Stimulated activated CD8-positive, alpha-beta memory T cell treated with anti-CD3 and anti-CD28 coated beads, Interleukin-2, amount 100 ng/mL, for 48 hours (primary cell): ENCODE measurements at regions not wholly inside any gene's neighbourhood (a gene's known extent, or its start where the extent isn't known, plus 50 kb on each side); places are given as distances from the start of the nearest gene placed in this dataset.

Experiments
- DNase-seq, 2 donors: peaks; one replicate each; pipeline ENCODE4 v3.0.0-alpha.2; 2020; ENCODE audit warnings: low read depth in 2 of 2

DNA sequence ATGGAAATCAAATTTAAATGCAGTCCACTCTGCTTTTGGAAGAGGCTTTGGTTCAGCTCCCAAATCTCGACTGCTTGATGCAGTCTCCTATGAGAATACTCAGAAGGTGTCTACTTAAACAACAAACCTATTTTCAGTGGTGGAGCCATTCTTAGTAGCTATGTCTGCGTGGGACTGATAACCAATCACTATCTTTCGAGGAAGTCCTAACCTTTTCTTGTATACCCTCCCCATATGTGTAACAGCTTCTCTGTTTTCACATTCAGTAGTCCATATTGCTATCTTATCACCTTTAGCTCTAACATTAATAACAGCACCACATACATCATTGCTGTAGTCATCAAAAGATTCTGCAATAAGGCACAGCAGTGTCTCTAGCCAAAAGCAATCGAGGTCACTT, 333.0 kb upstream of the ATP11B start:
- DNase-seq, result no peak

DNA sequence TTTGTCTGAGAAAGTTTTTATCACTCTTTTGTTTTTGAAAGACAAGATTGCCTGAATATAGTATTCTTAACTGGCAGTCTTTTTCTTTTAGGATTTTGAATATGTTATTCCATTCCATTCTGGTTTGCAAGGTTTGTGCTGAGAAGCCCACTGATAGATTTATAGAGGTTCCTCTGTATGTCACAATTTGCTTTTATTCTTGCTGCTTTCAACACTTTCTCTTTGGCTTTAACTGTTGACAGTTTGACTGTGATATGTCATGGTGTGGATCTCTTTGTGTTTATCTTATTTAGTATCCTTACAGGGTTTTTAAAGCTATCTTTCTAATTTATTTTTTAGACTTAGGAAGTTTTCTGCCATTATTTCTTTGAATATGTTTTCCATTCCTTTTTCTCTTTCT, 331.2 kb upstream of the ATP11B start:
- no peak for DNase-seq

DNA sequence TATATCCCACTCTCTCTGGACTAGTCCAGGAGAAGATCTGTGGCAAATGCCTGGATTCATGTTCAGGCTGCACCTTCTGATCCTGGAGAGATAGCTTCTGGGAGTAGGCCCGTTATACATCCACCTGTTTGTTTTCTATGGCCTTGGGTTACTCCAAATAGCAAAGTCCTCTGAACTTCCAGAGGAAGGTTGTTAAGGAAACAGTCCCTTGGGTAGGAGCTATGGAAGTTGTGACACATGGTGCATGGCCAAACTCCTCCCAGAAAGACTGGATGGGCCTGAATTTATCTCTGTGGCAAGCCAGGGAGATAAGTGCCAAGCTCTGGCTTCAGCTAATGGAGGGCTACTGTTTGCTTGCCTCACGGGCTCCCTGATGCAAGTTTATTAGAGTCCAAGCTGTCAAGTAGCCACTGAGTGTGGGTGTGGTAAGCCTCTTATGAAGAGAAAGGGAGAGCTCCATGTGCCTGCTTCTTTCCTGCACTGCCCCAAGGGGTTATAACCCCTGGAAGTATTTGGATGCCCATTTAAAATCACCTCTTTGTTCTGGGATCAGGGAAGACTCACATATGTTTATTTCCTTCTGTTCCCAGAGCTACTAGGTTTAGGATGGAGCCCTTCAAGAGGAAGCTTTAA, 328.7 kb upstream of the ATP11B start:
- no peak for DNase-seq

DNA sequence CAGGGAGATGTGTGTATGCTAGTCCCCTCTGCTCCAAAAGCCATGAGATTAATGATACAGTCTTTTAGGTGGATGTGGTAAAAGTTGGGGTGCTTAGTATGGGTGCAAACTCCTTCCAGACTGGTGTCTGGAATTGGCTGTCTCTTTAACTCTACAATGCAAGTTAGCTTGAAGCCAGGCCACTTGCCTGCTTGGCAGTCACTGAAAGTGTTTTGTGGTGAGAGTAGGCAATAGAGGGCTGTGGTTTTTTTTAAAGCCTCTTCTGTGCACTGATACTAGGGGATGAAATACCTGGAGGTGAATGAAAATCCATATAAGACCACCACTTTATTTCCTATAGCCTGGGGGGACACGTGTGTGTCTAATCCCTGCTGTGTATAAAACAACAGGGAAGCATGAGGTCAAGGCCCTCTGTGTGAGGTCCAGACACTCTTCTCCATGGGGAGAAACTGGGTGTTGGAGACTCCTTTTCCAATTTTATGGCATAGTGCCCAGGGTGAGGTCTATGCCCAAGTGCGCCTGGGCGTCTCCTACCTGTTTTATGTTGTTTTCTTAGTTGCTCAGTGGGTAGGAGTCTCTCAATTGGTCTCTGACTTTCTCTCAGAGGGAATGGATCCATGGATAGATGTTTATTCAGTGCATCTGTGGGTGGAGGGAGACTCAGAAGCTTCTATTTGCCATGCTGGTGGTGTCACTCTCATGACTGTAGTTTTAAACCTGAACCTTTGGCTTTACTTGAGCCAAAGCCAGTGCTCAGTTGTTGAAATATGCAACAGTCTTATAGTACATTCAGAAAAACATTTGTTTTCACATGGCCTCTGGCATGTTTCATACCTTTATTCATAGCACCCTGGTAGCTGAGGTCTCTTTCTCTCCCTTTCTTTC, 327.8 kb upstream of the ATP11B start:
- no peak for DNase-seq

DNA sequence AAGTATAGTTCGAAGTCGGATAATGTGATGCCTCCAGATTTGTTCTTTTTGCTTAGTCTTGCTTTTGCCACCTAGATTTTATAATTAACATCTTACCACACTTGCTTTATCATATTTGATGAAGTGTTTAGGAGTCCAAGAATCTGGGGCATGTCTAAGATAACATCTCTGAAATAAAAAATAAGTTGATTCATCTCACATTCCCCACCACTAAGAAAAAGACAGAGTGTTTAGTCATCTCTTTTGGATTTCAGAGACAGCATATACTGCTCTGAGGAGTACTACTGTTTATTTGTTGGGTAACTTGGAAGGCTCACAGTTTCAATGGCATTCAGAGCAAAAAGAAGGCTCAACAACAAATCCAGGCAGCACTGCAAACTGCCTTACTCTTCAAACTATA, 324.2 kb upstream of the ATP11B start:
- no peak for DNase-seq

DNA sequence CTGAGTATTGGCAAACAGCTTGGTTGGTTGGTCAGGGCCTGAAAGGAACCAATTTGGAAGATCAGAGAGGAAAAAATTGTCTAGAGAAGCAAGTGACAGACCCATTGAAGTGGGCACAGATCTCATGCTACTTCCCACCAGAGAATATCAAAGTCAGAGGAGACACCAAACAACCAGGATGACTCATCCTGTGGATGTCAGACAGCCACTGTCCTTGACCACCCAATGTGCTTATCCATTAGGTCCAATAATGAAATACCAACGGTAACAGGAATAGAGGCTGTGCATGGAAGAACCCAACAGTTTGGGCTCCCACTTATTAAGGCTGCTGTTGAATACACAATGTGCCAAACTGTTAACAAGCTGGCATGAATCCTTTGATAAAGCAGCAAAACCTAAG, 323.1 kb upstream of the ATP11B start:
- no peak for DNase-seq

DNA sequence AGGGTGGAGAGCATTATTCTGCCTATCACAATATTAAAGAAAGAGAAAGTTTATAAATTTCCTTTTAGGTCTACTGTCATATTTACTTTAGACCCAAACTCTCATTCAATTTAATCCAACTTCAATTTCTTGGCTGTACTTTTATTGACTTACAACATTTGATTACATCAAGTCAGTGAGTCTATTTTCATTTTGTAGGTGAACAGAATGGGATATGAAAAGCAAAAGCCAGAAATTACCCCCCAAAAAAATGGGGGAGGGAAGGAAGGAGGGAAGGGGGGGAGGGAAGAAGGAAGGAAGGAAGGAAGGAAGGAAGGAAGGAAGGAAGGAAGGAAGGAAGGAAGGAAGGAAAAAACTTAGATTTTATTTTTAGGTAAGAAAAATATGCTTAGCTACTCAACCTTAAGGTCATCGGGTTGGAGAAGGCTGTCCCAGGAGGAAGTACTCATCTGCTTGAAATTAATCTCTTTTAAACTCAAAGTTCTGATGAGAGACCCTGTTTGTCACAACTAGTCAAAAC, 320.1 kb upstream of the ATP11B start:
- no peak for DNase-seq

DNA sequence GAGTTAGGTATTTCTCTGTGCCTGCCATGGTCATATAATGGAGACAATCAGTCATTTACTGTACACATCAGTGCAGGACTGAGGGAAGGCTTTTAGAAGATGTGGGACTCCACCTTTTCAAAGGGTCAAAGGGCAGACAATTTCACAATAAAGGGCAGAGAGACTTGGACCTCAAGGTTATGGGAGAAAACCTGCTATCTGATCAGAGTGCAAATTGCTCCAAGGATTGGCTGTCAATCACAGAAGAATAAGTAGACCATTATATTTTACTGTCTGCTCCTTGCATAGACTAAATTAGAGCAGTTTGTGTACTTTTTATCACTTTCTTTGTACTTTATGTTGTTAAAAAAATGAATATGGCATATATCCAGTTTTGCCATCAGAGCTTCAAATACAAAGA, 314.9 kb upstream of the ATP11B start:
- no peak for DNase-seq

DNA sequence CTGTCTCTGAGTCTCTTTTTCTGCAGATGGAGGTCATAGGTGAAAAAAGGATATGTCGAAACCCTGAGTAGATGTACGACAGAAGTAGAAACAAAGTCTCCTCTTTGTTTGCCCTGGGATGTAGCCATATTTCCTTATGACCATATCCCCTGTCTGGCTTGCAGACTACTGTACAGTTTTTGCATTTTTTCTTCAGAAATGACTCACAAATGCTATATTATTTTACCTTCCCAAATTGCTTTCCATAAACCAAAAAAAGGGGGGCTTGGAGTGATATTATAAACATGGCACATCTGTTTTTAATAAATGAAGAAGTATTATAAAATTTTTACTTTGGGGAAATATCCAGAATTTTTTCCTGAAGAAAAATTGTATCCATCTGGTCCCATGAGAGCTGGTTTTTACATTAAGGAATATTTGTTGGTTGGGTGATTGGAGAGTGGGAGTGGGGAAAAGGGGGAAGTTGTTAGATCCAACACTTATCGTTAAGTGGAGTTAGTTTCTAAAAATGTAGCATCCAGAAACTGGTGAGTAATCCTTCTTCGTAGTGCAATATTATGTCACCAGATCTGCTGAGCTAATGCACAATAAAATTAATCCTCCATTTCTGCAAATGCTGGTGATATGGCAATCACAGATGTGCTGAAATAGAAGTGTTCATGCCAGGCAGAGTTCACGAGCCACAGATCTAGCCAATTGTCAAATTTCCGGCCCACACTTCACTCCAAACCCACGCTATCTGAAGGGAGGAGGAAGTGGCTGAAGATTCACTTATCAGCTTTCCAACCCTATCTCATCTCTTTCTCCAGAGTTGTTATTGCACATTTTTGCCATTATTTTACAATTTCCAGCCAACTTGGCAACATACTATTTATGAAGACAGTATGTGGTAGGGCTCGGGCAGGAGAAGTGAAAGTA, 313.6 kb upstream of the ATP11B start:
- DNase-seq, result no peak

DNA sequence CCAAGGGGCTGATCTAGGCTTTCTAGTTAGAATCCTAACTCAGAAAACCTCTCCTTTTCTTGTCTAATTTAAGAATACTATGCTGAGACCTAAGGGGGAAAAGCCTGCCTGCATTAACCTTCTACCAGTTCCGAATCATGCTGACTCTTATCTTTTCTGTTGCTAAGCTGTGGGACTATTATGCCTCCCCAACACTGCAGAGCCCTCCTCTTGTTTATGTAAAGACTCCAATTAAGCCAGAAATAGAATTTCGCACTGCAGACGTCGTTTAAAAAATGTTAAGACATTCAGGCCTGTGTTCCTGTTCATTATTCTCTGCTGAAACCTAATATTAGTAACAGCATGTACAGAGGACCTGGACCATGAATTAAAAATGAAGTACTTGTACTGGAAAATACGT, 310.6 kb upstream of the ATP11B start:
- DNase-seq, result no peak

DNA sequence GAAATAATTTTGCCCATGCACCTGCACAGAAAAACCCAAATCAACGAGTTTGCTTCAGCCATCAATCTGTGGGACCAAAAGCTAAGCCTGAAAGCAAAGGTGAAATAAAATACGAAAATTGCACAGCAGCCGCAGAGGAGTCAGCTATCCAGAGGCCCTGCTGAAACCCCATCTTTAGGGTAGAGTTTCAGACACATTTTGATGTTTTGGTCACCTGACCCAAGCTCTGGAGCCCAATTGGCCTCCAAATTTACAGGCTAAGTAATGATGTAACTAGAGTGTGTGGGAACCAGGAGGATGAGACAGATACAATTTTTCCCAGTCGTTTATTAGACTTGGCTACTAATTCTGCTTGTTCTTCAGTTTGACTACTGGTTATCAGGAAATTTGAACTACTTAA, 308.6 kb upstream of the ATP11B start:
- no peak for DNase-seq

DNA sequence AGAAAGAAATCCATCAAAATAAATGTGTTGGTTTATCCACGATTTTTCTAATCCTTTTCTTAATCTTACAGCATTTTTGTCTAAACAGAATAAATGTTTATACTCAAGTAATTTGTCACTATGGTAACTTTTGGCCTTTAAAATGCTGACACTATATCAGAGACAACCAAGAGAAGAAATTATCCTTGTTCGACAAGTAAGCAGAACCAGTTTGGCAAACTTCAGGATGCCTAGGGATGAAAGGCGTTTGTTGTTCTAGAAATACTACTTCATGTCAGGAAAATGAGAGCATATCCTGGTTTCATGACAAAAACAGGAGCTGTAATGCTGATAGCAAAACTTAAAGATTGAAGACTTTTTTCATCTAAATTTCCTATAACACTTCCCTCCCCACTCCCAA, 308.0 kb upstream of the ATP11B start:
- no peak for DNase-seq

DNA sequence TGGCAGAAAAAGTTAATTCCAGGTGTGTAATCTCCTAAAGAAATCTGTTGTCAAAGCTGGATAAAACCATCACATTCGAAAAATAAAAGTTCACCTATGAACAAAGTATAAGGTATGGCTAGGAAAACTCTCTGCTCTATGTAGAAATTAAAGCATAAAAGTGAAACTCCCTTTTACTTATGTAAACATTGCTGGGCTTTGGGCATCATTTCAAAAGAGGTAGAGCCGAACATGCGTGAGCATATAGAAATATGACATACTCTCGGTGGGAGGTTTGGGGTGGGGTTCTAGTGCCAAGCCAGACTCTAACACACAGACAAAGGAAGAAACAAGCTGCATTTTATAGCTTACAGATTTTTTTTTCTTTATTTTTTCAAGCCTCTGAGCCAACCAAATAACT, 306.8 kb upstream of the ATP11B start:
- DNase-seq, result no peak

DNA sequence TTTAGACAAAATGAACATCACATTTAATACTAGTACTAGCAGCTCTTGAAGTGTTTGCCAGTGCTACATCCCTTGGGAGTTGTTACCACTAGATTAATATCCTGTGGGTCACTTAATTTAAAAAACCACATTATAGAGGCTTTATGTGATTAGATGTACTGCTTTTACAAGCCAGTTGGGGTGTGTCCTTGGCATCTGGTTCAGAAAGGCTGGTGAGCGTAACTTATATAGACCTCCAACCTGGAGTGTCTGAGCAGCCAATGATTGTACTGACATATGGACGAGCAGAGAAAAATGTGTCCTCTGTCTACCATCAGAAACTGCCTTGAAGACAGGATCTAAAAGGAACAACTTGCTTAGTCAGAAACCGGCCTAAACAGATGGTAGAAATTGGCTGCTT, 306.2 kb upstream of the ATP11B start:
- no peak for DNase-seq

DNA sequence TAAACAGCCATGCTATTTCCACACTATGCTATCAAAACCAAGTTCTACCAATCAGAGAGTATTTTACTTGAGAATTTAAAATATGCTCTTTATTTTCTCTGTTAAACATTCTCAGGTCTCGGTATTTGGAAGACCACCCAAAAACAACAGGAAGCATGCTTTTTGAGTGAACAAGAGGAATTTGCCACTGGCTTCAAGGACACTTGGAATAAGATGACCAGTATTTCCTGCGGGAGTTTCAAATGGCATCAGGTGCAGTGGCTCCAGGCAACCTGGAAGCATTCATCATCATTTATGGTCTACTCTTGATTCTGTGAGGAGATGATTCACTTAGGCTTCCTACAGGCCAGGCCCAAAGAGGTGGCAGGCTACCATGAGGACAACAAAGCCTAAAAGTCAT, 305.7 kb upstream of the ATP11B start:
- DNase-seq, result no peak

DNA sequence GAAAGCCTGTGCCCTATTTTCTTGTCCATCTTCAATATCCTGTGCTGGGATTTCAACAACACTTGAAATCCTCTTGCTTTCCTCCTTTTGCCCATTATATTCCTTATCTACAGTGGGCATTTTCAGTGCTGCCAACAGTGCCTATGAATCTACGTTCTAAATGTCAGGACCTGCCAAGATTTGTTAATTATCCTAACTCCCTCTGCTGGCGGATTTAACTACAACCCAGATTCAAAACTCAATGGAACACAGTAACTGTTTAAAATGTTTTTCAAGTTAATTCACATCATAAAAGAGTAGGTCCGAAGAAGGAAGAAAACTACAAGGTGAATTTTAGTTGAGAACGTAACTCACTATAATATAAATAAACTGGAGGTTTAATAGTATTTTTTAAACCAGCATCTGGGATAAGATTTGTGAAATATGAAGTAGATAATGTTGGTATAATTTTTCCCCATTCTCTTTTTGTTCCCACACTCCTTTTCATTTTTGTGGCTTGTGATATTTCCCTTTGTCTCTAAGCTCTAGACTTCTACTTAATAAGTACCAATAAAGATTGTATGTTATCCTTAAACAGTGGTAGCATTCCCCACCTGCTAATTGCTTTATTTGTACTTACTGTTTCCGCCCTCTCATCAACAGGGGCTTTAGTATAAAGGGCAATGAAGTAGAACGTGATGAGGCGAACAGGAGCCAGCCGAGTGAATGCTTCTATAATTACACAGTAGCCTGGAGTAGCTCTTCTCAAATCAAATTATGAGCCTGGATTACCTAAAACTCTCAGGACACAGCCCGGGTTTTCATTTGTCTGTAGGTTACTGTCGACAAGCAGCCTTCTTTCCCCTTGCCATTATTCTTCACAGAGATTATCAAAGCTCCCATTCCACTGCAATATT, 302.5 kb upstream of the ATP11B start:
- no peak for DNase-seq

DNA sequence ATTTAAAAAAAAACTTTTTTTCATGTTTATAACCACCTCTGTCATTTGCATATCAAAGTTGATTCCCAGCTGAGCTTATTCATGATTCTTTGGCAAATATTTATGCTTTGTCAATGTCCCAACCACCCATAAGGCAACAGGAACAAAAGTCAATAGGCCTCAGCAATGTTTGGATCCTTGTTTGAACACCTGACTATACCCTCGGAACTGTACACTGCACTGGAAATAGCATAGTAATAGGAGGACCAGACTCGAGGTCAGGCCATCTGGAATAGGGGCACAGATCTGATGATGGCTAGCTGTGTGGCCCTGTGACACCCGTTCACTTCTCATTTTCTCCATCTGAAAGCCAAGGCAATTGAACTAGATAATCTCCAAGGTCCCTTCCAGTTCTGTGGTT, 301.7 kb upstream of the ATP11B start:
- no peak for DNase-seq

DNA sequence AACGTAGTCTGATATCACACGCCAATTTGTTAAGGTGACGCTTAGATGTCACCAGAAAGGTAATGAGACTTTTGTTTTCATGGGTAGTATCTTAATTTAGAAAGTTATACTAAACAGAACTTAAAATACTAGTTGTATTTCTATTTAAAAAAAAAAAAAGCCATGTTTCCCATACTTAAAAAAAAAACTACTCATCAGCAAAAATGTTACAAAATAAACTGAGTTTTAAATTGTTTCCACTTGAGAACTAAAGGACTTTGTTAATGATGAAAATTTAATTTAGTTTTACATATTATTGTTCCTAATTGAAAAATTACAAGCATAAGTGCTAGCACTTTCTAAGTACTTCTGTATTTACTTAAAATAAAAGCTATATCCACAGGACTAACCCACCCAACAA, 300.8 kb upstream of the ATP11B start:
- DNase-seq, result no peak

DNA sequence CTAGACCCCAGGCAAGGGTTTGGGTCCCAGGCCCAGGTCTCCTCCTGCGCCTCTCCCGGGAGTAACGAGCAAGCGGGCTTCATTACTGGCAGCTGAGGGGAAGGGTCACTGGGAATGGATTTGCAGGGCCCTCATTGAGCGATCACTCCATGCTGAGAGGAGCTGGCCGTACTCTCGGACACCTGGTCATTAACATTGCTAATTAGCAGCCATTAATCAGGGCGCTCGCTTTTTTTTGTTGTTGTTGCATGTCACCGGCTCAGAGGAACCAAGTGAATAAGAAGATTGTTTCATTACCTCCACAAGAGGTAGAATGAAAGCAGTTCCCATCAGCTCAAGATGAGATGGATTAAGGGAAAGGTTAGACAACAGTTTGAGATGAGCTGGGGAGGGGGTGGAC, 293.0 kb upstream of the ATP11B start:
- DNase-seq, result no peak

DNA sequence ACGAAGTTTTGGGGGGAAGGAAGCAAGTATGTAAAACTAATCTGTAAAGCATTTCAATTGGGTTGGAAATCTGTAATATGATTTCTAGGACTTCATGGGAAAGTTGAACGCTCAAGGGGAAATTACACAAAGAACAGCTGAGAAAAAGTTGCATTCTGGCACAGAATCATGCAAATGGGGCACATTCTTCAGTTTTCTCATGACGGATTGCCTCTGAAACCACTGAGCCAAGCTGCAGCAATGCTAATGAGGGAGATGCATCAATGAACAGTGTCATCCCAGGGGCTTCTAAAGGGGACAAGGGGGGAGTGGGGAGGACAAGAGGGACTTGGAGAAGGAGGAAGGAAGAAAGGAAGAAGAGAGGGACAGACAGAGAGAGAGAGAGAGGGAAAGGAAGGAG, 291.4 kb upstream of the ATP11B start:
- DNase-seq, result no peak

DNA sequence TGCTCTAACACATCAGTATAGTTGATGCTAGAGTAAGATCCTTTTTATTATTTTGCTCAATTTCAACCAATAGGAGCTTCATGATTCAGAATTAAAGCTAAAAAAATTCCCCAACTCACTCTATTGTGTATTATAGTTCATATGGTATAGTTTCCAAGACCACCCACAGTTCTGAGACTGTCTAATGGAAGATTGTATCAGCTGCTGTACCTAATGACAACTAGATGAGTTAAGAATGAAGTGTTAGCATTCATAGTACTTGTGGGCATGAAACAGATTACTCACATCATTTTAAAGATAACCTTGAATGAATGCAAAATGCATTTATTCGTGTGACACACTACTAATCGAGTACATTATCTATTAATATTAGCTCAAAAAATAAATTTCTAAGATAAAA, 289.9 kb upstream of the ATP11B start:
- DNase-seq, result no peak
